Gastrocnemius medialis (tissue), 4 donors: ENCODE measurements at regions not wholly inside any gene's neighbourhood (a gene's known extent, or its start where the extent isn't known, plus 50 kb on each side); places are given as distances from the start of the nearest gene placed in this dataset.

Experiments used
- CTCF ChIP-seq, 5 experiments: fragments of 450-650 bp in 3 of 5; fragments of 200-600 bp in 2 of 5; sonication (generic) in 2 of 5; IDR thresholded peaks in 4 of 5; conservative IDR thresholded peaks in 1 of 5; 1 replicate in 4 of 5; 2 replicates in 1 of 5; pipeline ENCODE4 v1.5.1; 2016 to 2019; ENCODE audit warnings: antibody characterized with exemption in 5 of 5, mild to moderate bottlenecking in 3 of 5, moderate library complexity in 3 of 5
- POLR2A ChIP-seq, 2 donors: fragments of 450-650 bp; IDR thresholded peaks; one replicate each; pipeline ENCODE4 v1.6.1; 2017; ENCODE audit warnings: antibody characterized with exemption in 2 of 2, mild to moderate bottlenecking in 2 of 2, moderate library complexity in 2 of 2

- TF ChIP-seq CTCF (IDR thresholded peaks at IDR 0.05 in 4 of 5, conservative IDR thresholded peaks at IDR 0.05 in 1 of 5) = no peak
- TF ChIP-seq POLR2A (IDR thresholded peaks at IDR 0.05) = no peak
These were observed 170.7 kb upstream of the ERBB4 start for GRCh38 chr2:212709280-212709679.
